Activated naive CD4-positive, alpha-beta T cell treated with anti-CD3 and anti-CD28 coated beads, Interleukin-2, amount 50 U/mL, for 24 hours (primary cell): ENCODE measurements at regions not wholly inside any gene's neighbourhood (a gene's known extent, or its start where the extent isn't known, plus 50 kb on each side); places are given as distances from the start of the nearest gene placed in this dataset.

Experiments used
- H3K27ac Mint-ChIP-seq: one replicate; pipeline ENCODE4 v1.8.0; 2021; ENCODE audit warnings: mild to moderate bottlenecking, mixed read lengths
- H3K27me3 Mint-ChIP-seq: one replicate; pipeline ENCODE4 v1.8.0; 2021; ENCODE audit warnings: mixed read lengths
- H3K36me3 Mint-ChIP-seq: one replicate; pipeline ENCODE4 v1.8.0; 2021; ENCODE audit warnings: mixed read lengths
- H3K4me1 Mint-ChIP-seq: one replicate; pipeline ENCODE4 v1.8.0; 2021; ENCODE audit warnings: mixed read lengths
- H3K4me3 Mint-ChIP-seq: one replicate; pipeline ENCODE4 v1.8.0; 2021; ENCODE audit warnings: mild to moderate bottlenecking, mixed read lengths
- H3K9me3 Mint-ChIP-seq: one replicate; pipeline ENCODE4 v1.8.0; 2021; ENCODE audit warnings: mixed read lengths

DNA sequence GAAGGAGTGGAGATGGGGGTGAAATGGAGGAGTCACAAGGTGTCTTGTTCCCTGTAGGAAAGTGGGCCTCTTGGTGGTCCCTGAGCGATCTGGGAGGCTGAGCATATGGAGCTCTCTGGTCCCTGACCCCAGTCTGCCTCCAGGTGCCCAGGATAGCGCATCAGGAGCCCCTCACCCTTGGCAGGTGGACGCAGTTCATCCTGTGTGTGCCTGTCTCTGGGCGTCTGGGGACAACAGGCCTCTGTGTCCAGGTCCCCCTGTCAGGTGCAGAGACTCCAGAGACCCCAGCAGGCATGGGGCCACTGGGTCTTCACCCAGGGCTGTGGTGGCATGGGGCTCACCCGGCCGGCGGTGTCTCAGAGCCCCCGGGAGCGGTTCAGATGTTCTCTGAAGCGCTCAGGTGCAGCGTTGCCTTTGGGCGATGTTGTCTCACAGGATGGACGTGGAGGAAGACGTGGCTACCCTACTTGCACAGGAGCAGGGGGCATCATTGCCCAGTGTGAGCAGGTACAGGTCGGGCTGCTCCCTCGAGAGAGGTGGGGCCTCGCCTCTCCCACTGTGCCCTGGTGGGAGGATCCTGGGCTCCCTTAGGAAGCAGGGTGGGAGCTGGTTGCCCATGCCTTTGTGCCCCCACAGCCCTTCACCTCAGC is 58.1 kb upstream of the TPM4 start:
- Mint-ChIP-seq H3K9me3 (no peaks in the 10 kb centered on the region), H3K4me3 (no peak overlapping the region), H3K36me3 (no peaks in the 10 kb centered on the region), H3K27ac (peak overlapping the region; percentile 37), H3K4me1 (no peaks in the 10 kb centered on the region), H3K27me3 (no peaks in the 10 kb centered on the region)

DNA sequence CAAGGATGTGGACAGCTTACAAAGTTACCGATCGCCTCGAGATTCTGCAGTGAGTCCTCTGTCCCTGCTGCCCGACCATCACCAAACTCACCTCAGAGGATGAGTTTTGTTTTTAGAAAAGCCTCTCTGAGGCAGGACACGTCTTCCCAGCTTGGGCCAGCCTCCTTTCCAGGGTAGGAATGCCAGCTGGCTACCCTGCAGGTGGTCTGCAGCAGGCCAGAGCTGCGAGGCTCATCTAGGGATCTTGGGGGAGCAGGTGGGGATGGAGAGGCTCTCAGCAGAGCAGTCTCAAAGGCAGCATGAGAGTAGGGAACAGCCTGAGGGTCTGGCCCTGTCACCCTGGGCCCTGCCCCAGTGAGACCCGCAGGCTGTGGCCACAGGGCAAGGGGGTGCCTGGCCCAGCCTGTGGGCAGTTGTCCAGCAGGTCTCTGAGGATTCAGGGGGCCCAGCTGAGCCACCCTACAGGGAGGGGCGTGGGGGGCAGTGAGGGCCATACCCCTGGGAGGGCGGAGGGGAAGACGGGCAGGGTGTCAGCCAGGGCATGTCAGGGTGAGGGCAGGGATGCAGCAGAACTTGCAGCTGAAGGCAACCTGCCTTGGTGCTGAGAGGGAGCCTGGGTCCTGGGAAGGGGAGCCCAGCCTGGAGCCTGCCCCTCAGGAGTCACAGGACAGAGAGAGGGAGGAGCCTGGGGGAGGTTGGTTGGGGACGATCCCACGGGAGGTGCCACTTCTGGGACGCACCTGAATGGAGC is 57.3 kb upstream of the TPM4 start:
- Mint-ChIP-seq H3K4me1 (no peaks in the 10 kb centered on the region), H3K9me3 (no peaks in the 10 kb centered on the region), H3K4me3 (no peak overlapping the region), H3K36me3 (no peaks in the 10 kb centered on the region), H3K27ac (no peak overlapping the region), H3K27me3 (no peaks in the 10 kb centered on the region)

DNA sequence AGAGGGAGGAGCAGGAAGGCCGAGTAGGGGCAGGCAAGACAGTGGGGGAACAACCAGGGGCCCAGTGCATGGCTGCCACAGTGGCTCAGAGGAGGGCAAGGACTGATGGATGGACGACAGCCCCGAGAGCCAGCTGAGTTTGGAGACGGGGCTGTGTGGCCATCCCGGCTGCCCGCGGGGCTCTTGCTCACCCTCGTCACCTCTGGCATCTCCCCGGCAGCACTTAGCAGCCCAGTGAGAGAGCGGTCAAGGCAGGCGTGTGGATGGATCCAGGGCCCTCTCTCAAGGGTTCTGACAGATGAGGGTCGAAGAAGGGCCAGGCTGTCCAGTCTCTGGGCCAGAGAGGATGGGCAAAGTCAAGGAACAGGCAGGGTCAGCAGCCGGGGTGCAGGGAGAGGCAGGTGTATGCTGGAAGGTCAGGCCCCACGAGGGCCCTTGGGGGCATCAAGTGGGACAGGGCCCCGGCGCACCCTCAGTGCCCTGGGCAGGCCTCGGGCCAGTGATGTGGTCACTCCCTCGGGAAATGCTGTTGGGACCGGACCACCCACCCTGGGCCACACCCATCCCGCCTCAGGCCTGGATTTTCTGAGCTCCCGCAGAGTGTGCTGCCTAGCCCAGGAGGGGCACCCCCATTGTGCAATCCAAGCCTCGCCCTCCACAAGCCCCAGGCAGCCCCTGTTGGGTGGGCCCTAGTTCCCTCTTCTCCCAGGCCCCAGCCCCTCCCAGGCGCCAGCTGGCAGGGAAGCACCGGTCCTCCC is 56.4 kb upstream of the TPM4 start:
- H3K27ac Mint-ChIP-seq = no peak overlapping the region
- H3K4me1 Mint-ChIP-seq = no peaks in the 10 kb centered on the region
- H3K27me3 Mint-ChIP-seq = no peaks in the 10 kb centered on the region

DNA sequence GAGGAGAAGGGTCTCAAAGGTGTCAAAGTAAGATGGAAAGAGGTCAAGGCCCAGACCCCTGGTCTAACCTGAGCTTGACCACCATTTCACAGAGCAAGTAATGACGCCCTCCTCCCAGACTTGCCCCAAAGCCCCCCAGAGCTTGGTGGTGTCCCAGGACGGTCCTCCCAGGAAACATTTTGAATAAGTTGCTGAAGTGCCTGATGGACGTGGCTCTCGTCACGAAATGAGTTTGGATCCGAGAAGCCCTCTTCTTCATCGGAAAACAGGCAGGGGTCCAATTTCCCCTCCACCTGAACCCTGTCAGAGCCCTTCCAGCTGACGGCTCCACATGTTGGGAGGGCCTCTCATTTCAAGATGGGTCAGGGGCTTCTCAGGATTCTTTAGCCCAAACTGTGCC is 54.5 kb upstream of the TPM4 start:
- Mint-ChIP-seq H3K27me3 (no peaks in the 10 kb centered on the region), H3K36me3 (no peaks in the 10 kb centered on the region), H3K27ac (no peak overlapping the region)

More for the DNA sequence above, 56.4 kb upstream of the TPM4 start:
- Mint-ChIP-seq H3K9me3 (no peaks in the 10 kb centered on the region), H3K36me3 (no peaks in the 10 kb centered on the region), H3K4me3 (no peak overlapping the region)

DNA sequence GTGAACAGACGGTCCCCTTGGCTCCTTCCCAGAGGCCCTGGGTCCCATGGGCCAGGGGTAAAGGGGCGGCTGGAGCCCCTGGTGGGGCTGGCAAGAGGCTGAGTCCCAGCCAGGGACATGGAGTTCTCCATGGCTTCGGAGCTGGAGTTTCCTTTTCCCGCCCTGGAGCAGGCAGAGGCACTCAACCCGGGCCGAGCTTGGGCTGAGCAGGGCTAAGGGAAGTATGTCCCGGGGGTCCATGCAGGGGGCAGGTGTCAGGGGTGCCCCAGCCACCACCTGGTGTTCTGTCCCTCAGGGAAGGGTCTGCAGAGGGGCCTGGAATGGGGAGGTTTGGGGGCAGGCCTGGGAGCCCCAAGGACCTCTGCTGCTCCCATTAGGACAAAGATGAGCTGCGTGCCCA is 54.0 kb upstream of the TPM4 start:
- Mint-ChIP-seq H3K4me3 (no peak overlapping the region), H3K36me3 (no peaks in the 10 kb centered on the region), H3K4me1 (no peaks in the 10 kb centered on the region), H3K27me3 (no peaks in the 10 kb centered on the region), H3K9me3 (no peaks in the 10 kb centered on the region), H3K27ac (no peak overlapping the region)

More for the DNA sequence above, 54.5 kb upstream of the TPM4 start:
- H3K9me3 Mint-ChIP-seq = no peaks in the 10 kb centered on the region
- H3K4me1 Mint-ChIP-seq = no peaks in the 10 kb centered on the region
- no peak overlapping the region for H3K4me3 Mint-ChIP-seq

DNA sequence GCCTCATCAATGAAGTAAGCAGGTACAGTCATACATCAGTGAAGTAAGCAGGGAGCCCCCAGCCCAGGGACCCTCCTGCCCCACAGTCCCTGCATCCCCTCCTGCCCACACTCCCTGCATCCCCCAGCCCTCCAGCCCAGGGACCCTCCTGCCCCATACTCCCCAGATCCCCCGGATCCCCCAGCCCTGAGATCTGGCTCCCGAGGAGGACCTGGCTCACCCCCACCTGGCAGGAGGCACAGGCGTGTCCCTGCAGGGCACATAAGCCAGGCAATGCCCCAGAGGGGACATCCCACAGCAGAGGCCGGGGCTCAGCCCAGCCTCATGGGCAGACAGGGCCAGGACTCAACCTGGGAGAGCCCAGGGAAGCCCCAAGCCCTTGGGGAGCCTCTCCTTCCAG is 53.6 kb upstream of the TPM4 start:
- Mint-ChIP-seq H3K27ac (no peak overlapping the region), H3K9me3 (no peaks in the 10 kb centered on the region), H3K4me3 (no peak overlapping the region), H3K4me1 (no peaks in the 10 kb centered on the region), H3K27me3 (no peaks in the 10 kb centered on the region), H3K36me3 (no peaks in the 10 kb centered on the region)

DNA sequence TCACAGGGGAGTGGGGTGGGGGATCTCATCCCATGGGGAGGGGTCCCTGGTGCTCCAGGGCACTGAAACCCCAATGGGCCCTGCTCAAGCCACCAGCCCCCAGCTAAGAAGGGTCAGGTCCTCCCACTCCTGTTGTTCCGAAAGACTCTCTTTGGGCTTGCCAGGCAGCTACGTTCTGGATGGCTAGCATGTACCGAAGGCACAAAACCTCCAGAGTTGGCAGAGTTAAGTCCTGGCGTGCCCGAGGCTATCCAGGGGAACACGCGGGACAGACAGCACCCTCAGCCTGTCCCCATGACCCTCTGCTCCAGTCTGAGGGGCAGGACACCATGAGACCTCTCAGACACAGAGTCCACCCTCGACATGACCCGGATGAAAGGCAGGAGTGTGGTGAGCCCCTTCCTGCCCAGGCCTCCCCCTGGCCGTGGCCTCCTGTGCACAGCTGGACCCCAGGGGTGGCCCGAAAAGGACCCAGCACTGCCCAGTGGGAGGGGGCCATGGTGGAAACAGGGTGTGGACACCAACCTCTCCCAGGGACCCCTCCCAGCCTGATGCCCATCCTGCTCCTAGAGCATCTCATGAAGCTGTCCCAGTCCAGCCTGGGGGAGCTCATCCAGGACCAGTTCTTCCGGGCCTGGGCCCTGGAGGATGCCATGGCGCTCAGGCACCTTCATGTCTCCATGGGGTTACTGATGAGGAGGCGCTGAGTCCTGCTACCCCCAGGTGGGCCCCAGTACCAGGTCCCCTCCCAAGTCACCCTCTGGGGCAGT is 53.0 kb upstream of the TPM4 start:
- H3K27me3 Mint-ChIP-seq = no peaks in the 10 kb centered on the region
- no peak overlapping the region for H3K27ac Mint-ChIP-seq
- H3K36me3 Mint-ChIP-seq = no peaks in the 10 kb centered on the region
- no peak overlapping the region for H3K4me3 Mint-ChIP-seq
- H3K9me3 Mint-ChIP-seq = no peaks in the 10 kb centered on the region
- H3K4me1 Mint-ChIP-seq = no peaks in the 10 kb centered on the region

DNA sequence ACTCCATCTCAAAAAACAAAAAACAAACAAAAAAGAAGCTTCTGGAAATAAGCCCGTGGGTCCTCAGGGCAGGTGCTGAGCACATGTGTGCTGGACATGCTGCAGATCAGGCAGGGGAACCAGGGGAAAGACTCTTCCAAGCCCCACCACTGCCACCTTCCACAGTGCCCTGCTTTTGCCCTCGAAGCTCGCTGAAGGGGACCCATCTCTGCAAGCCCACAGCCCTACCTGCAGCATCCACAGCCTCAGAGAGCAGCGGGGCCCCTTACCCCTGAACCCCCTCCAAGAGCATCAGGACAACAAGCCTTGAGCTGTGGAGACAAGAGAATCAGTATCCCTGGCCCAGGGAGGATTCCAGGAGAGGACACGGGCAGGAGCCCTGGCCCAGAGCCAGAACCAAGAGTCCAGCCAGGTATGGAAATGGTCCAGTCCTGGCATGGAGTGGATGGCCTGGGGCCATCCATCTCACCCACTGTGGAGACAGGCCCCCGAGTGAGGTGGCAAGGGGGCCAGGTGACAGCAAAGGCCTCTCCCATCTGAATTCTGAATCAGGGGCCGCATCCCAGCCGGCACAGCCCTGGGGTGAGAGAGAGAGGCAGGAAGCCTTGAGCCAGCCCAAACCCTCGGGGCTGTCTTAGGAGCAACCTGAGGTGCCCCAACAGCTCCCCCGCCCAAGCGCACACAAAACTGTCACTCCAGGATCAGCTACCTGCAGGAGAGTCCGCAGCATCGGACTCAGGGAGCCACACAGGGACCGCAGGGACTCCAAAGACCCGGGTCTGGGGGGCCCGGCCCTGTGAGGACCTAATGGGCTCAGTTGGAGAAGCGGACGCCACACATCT is 51.8 kb upstream of the TPM4 start:
- no peak overlapping the region for H3K27ac Mint-ChIP-seq
- no peaks in the 10 kb centered on the region for H3K9me3 Mint-ChIP-seq
- H3K27me3 Mint-ChIP-seq = no peaks in the 10 kb centered on the region
- no peak overlapping the region for H3K4me3 Mint-ChIP-seq
- H3K36me3 Mint-ChIP-seq = no peaks in the 10 kb centered on the region
- no peaks in the 10 kb centered on the region for H3K4me1 Mint-ChIP-seq

DNA sequence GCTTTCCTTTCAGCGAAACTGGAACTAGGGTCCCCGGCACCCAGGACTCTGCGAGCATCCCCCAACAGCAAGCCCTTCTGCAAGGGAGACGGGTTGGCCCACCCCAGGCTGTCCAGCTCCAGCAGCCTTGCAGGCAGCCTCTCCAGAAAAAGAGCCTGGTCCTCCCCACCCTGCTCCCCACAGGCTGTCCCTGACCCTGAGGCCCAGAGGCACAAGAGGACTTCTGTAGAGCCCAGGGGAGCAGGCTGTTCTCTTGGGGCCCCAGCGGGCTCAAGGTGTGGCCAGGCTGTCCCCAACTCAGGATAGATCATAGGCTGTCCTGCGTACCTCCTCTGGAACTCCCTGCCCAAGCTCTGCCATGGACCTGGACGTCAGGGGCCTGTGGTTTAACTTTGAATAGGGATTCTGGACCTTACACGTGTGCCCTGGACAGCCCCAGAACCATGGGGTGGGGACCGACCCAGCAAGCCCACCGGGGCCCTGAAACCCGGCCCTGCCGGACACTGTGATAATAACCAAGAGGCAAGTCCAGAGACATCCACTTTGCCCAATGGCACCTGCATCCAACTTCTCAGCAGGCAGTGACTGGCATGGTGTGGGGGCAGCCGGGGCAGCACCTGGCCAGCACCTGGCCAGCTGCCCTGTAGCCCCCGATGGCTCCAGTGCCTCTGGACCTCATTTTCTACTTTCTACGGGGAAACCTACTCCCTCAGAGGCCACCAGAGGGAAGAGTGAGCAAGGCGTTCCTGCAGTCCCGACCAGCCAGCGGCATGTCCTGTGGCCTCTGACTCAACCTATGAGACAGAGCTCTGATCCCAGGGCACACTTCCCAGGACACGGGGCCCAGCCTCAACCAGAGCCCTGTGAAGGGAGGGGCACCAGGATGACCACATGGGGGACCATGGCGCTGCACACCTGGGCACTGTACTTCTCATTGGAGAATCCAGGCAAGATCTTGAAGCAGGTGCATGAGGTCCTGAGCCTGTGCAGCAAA is 50.9 kb upstream of the TPM4 start:
- no peaks in the 10 kb centered on the region for H3K9me3 Mint-ChIP-seq
- H3K4me3 Mint-ChIP-seq = no peak overlapping the region
- H3K27ac Mint-ChIP-seq = no peak overlapping the region
- no peaks in the 10 kb centered on the region for H3K36me3 Mint-ChIP-seq
- no peaks in the 10 kb centered on the region for H3K4me1 Mint-ChIP-seq
- no peaks in the 10 kb centered on the region for H3K27me3 Mint-ChIP-seq

DNA sequence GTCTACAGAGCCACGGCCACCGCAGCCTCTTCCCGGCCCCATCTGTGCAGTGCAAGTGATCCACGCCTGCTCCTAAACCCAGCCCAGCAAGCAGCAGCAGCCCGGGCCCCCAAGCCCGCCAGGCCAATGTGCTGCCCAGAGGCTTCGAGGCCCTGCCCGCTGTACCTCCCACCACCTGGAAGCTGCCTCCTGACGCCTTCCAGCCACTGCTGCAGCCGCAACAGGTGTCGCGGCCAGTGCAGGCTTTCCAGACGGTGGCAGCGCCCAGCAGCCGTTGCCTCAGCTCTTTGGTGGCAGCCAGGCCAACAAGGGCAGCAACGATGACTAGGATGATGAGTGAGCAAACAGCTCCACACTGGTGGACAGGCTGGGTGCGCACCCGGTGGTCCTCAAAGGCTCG is 50.2 kb upstream of the TPM4 start:
- no peaks in the 10 kb centered on the region for H3K4me1 Mint-ChIP-seq
- H3K9me3 Mint-ChIP-seq = no peaks in the 10 kb centered on the region
- no peak overlapping the region for H3K27ac Mint-ChIP-seq
- H3K27me3 Mint-ChIP-seq = no peaks in the 10 kb centered on the region
- no peaks in the 10 kb centered on the region for H3K36me3 Mint-ChIP-seq
- no peak overlapping the region for H3K4me3 Mint-ChIP-seq
